Endothelial cell of umbilical vein (primary cell): ENCODE measurements at regions not wholly inside any gene's neighbourhood (a gene's known extent, or its start where the extent isn't known, plus 50 kb on each side); places are given as distances from the start of the nearest gene placed in this dataset.

Experiments
- BruUV-seq: library from RNA; stranded (reverse); fragments of 400-500 nt; replicated peaks from 2 replicates; lab custom pipeline; 2021; lab: Mats Ljungman, UMichigan
- CTCF ChIA-PET: fragments of 300-600, 350-600 bp; sonication (Branson Sonifier 250); formaldehyde crosslinking; loops from one replicate; lab custom pipeline; 2021; ENCODE audit warnings: antibody characterized with exemption, inconsistent platforms; lab: Charles Lee
- POLR2A ChIA-PET: fragments of 300-600, 350-600 bp; sonication (Branson Sonifier 250); formaldehyde crosslinking; loops from one replicate; lab custom pipeline; 2021; ENCODE audit warnings: antibody characterized with exemption, inconsistent platforms; lab: Charles Lee
- DNase-seq: peaks from one replicate; pipeline ENCODE4 v3.0.0-alpha.2; 2011; ENCODE audit warnings: low read depth, low spot score
- FAIRE-seq: peaks from 2 replicates; lab custom pipeline; 2011; peaks lifted over from hg19 to GRCh38; lab: Jason Lieb, UNC
- H2AFZ ChIP-seq: 2 replicates; pipeline ENCODE4 v1.6.0; 2012; ENCODE audit warnings: low read depth, low read length, control low read depth, inconsistent platforms
- H3K27ac ChIP-seq: 2 replicates; pipeline ENCODE4 v1.5.1; 2011; ENCODE audit warnings: low read depth, mild to moderate bottlenecking, control low read depth, low read length, moderate library complexity; ENCODE audit not compliant: insufficient read depth
- H3K27me3 ChIP-seq, 2 experiments: 2 replicates each; pipeline versions ENCODE4 v1.6.0 to v1.6.1; 2011; ENCODE audit warnings: low read length in 2 of 2, mixed read lengths in 1 of 2; ENCODE audit not compliant: control insufficient read depth in 2 of 2, insufficient read depth in 2 of 2
- H3K36me3 ChIP-seq, 2 experiments: 2 replicates in 1 of 2; 3 replicates in 1 of 2; pipeline ENCODE4 v1.5.1; 2011; ENCODE audit warnings: low read length in 2 of 2, mild to moderate bottlenecking in 1 of 2, moderate library complexity in 1 of 2; ENCODE audit not compliant: control insufficient read depth in 2 of 2, insufficient read depth in 2 of 2; ENCODE audit errors: extremely low read depth in 1 of 2
- H3K4me1 ChIP-seq: 3 replicates; pipeline ENCODE4 v1.5.1; 2011; ENCODE audit warnings: mild to moderate bottlenecking, low read length; ENCODE audit not compliant: control insufficient read depth, insufficient read depth; ENCODE audit errors: extremely low read depth
- H3K4me2 ChIP-seq: 2 replicates; pipeline ENCODE4 v1.6.1; 2011; ENCODE audit warnings: low read length, control low read depth, mixed read lengths; ENCODE audit not compliant: insufficient read depth
- H3K4me3 ChIP-seq, 3 experiments: fragments of 200-600 bp in 1 of 3; sonication (generic), shearing (Covaris generic) in 1 of 3; replicated peaks in 1 of 3; 2 replicates each; pipeline ENCODE4 v1.5.1; 2011 to 2016; ENCODE audit warnings: control low read depth in 3 of 3, low read length in 3 of 3, mild to moderate bottlenecking in 2 of 3, inconsistent platforms in 1 of 3, low read depth in 1 of 3, moderate library complexity in 1 of 3; ENCODE audit not compliant: insufficient read depth in 1 of 3
- H3K79me2 ChIP-seq: 2 replicates; pipeline ENCODE4 v1.6.0; 2012; ENCODE audit warnings: low read length, inconsistent platforms; ENCODE audit not compliant: control insufficient read depth, insufficient read depth
- H3K9ac ChIP-seq: replicated peaks from 2 replicates; pipeline ENCODE3; 2011; ENCODE audit warnings: low read length, control low read depth; ENCODE audit not compliant: insufficient read depth; ENCODE audit errors: extremely low read depth
- H3K9me1 ChIP-seq: replicated peaks from 3 replicates; pipeline ENCODE4 v1.6.0; 2011; ENCODE audit warnings: mild to moderate bottlenecking, low read length; ENCODE audit not compliant: control insufficient read depth, insufficient read depth; ENCODE audit errors: extremely low read depth
- H3K9me3 ChIP-seq: replicated peaks from 2 replicates; pipeline ENCODE4 v1.5.1; 2012; ENCODE audit warnings: low read length, inconsistent platforms; ENCODE audit not compliant: control insufficient read depth, insufficient read depth
- H4K20me1 ChIP-seq: replicated peaks from 2 replicates; pipeline ENCODE3; 2011; ENCODE audit warnings: mild to moderate bottlenecking, low read length; ENCODE audit not compliant: control insufficient read depth, insufficient read depth; ENCODE audit errors: extremely low read depth
- CTCF ChIP-seq, 2 donors: IDR thresholded peaks; 1 replicate in 1 of 2; 2 replicates in 1 of 2; pipeline ENCODE4 v1.5.1; 2011; ENCODE audit warnings: low read length in 2 of 2, mild to moderate bottlenecking in 2 of 2, moderate library complexity in 2 of 2, control low read depth in 1 of 2, inconsistent platforms in 1 of 2, low read depth in 1 of 2; ENCODE audit not compliant: insufficient read depth in 1 of 2; ENCODE audit errors: extremely low read depth in 1 of 2
- EZH2 ChIP-seq: IDR thresholded peaks from 2 replicates; pipeline ENCODE4 v1.6.1; 2012; ENCODE audit warnings: borderline replicate concordance, low read depth, mild to moderate bottlenecking, moderate library complexity, low read length, inconsistent platforms; ENCODE audit not compliant: severe bottlenecking
- FOS ChIP-seq: IDR thresholded peaks from 2 replicates; pipeline ENCODE4 v1.6.1; 2011; ENCODE audit warnings: mild to moderate bottlenecking, low read length, moderate library complexity, borderline replicate concordance; ENCODE audit not compliant: insufficient read depth
- GATA2 ChIP-seq: IDR thresholded peaks from 2 replicates; pipeline ENCODE4 v1.7.0; 2011; ENCODE audit warnings: low read depth, mild to moderate bottlenecking, moderate library complexity, mixed read lengths, low read length; ENCODE audit not compliant: insufficient read length, insufficient read depth
- JUN ChIP-seq: IDR thresholded peaks from 2 replicates; pipeline ENCODE4 v1.6.1; 2011; ENCODE audit warnings: borderline replicate concordance, low read depth; ENCODE audit not compliant: insufficient read length, insufficient read depth
- MAX ChIP-seq: IDR thresholded peaks from 2 replicates; pipeline ENCODE4 v1.6.1; 2011; ENCODE audit not compliant: insufficient read depth, insufficient read length
- MYC ChIP-seq: IDR thresholded peaks from one replicate; pipeline ENCODE4 v1.6.1; 2011; ENCODE audit warnings: mild to moderate bottlenecking, low read depth, low read length
- POLR2A ChIP-seq: IDR thresholded peaks from 2 replicates; pipeline ENCODE4 v1.6.1; 2012; ENCODE audit warnings: low read depth, mild to moderate bottlenecking, control low read depth, low read length
- POLR2AphosphoS5 ChIP-seq: IDR thresholded peaks from 2 replicates; pipeline ENCODE4 v1.6.1; 2012; ENCODE audit warnings: low read depth, mild to moderate bottlenecking, control low read depth, low read length, moderate library complexity; ENCODE audit not compliant: insufficient read depth
- dilution Hi-C: fragments of 300-500 bp; cut with MboI; formaldehyde crosslinking; loops from one replicate; pipeline ENCODE4 v1.15.0; 2019; ENCODE audit warnings: low sequenced_read_pairs; ENCODE audit not compliant: extremely low pct_ligation_motif_present
- intact Hi-C: fragments of 100-400 bp; cut with micrococcal nuclease; formaldehyde crosslinking; loops from one replicate; pipeline ENCODE4 v1.10.0; 2022

- Histone ChIP-seq H3K9me1 (no peaks in the 10 kb centered on the region), H3K4me2 (no peak overlapping the region), H3K4me1 (no peaks in the 10 kb centered on the region), H3K4me3 (no peak overlapping the region), H2AFZ (no peak overlapping the region), H4K20me1 (no peaks in the 10 kb centered on the region), H3K9me3 (no peaks in the 10 kb centered on the region), H3K27ac (no peak overlapping the region), H3K79me2 (no peaks in the 10 kb centered on the region), H3K36me3 (no peaks in the 10 kb centered on the region), H3K9ac (no peak overlapping the region), H3K27me3 (no peaks in the 10 kb centered on the region)
- dilution Hi-C loops (no loop called here), intact Hi-C loops (no loop called here)
- FAIRE-seq (no peak), DNase-seq (no peak)
- no peak for TF ChIP-seq CTCF (IDR thresholded peaks at IDR 0.05; ENCODE audit: extremely low read depth in 1 of 2, insufficient read depth in 1 of 2, low read depth in 1 of 2, low read length in 2 of 2)
- no peak for TF ChIP-seq POLR2AphosphoS5
- no peak for TF ChIP-seq MYC
- TF ChIP-seq FOS: no peak
- TF ChIP-seq GATA2: no peak
- TF ChIP-seq JUN: no peak
- TF ChIP-seq EZH2: no peak
- no peak for TF ChIP-seq MAX
- no peak for TF ChIP-seq POLR2A
- ChIA-PET POLR2A (no interaction called here), CTCF (interaction anchor here (1.0 kb wide), 1 partner anchor 9 kb away, joined by 3 read pairs; no protein-coding TSS in a partner anchor)
- BruUV-seq: no TSS peak
Observed at GRCh38 chr15:96076350-96076749, 254.2 kb upstream of the NR2F2 start.
